ENCODE measurements at regions not wholly inside any gene's neighbourhood (a gene's known extent, or its start where the extent isn't known, plus 50 kb on each side); places are given as distances from the start of the nearest gene placed in this dataset.

DNA sequence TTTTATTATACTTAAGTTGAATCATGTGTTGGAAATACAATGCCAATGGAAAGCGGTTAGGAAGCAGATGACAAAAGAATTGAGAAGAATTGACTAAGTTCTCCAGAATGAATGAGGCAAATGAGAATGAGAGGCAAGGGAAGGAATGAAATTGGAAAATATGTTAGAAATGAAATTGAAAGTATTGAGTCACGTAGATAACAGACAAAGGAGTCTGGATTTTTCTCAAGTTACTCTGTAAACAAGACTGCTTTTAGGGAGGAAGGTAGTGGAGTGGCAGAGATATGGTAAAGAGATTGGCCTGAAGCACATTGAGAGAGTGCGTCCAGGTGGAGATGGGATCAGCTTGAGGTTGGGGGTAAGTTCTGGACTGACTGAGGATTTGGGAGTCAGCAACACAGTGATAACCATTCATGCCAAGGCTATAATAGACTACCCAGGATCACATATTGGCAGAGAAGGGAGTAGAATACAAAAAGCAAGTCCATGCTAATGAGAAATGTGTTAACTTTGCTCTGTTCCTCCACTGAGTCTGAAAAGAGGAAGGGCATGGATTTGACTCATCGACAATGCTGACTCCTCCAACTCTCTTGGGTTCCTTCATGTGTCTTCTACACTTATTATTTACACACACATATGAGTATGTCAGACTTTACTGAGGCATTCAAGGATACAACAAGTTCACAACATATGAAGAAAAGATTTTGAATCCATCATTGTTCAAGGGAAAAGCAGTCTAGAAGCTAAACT is 814.2 kb upstream of the ZNF608 start:
- Histone ChIP-seq H3K36me3 (no peaks in the 10 kb centered on the region), H3K27ac (no peak overlapping the region), H3K27me3 (no peaks in the 10 kb centered on the region), H3K4me1 (no peaks in the 10 kb centered on the region), H3K4me3 (no peak overlapping the region), H3K9me3 (no peaks in the 10 kb centered on the region)
- no peak for TF ChIP-seq POLR2A (IDR thresholded peaks at IDR 0.05)
- no peak for TF ChIP-seq CTCF (IDR thresholded peaks at IDR 0.05)
- no peak for DNase-seq
- intact Hi-C loops (cut with DNase I; ENCODE audit: low total_unique reads), result no loop called here

DNA sequence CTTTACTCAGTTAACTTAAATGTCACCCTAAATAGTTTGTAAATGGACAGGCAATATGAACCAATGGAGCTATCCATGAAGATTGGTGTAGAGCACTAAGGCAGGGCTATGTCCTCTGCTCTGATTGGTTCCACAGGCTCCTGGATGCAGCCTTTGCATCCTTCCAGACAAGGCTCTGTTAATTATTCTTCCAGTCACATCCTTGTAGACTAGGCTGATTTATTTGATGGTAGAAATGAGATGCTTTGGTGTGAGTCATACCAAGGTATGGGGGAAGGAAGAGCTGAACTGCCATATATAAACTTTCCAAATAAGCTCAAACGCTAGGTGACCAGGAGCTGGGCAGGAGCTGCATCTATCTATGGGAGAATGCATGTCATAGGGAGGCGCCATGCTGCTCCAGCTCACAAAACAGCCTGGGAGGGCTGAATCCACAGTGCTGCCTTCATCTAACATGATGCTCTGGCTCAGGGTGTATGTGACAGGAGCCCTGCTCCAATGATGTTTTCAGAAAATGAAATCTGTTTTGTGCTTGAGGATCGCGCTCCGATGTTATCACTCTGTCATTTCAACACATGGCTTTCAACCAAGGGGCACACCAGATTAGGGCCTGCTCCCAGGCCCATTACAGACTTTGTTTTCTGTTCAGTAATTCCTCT is 818.0 kb upstream of the ZNF608 start:
- Histone ChIP-seq H3K4me1 (no peaks in the 10 kb centered on the region), H3K27ac (no peak overlapping the region), H3K27me3 (no peaks in the 10 kb centered on the region), H3K36me3 (no peaks in the 10 kb centered on the region), H3K9me3 (no peaks in the 10 kb centered on the region), H3K4me3 (no peak overlapping the region)
- intact Hi-C loops (cut with DNase I; ENCODE audit: low total_unique reads), result no loop called here
- TF ChIP-seq POLR2A (IDR thresholded peaks at IDR 0.05) (no peak), CTCF (IDR thresholded peaks at IDR 0.05) (no peak)
- DNase-seq, result no peak

DNA sequence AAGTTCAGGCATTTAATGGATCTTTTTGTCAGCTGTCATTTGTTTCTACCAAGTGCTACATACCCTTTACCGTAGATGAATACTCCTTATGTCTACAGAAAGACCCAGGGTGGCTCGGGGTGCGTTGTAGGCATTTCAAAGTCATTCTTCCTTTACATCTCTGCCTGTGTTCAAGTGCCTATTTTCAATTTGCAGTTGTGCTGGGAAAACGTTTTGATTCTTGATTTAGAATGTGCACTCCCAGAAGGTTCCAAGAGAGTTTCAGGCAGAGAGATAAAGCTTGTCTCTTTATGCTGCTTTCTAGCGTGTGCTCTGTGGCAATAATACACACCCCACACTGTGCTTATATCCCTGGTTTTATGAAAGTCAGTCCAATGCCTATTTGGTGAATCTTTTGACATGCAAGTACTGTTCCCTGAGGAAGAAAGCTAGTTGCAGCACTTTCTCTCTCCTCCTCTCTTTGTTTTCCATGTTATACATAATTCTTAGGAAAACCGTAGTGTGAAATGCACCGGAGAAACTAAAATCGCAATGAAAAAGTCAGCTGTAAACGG is 828.1 kb upstream of the ZNF608 start:
- Histone ChIP-seq H3K4me1 (no peaks in the 10 kb centered on the region), H3K9me3 (no peaks in the 10 kb centered on the region), H3K27ac (no peak overlapping the region), H3K4me3 (no peak overlapping the region), H3K36me3 (no peaks in the 10 kb centered on the region), H3K27me3 (no peaks in the 10 kb centered on the region)
- intact Hi-C loops (cut with DNase I; ENCODE audit: low total_unique reads), result no loop called here
- TF ChIP-seq CTCF (IDR thresholded peaks at IDR 0.05), result no peak
- TF ChIP-seq POLR2A (IDR thresholded peaks at IDR 0.05), result no peak
- DNase-seq, result no peak

DNA sequence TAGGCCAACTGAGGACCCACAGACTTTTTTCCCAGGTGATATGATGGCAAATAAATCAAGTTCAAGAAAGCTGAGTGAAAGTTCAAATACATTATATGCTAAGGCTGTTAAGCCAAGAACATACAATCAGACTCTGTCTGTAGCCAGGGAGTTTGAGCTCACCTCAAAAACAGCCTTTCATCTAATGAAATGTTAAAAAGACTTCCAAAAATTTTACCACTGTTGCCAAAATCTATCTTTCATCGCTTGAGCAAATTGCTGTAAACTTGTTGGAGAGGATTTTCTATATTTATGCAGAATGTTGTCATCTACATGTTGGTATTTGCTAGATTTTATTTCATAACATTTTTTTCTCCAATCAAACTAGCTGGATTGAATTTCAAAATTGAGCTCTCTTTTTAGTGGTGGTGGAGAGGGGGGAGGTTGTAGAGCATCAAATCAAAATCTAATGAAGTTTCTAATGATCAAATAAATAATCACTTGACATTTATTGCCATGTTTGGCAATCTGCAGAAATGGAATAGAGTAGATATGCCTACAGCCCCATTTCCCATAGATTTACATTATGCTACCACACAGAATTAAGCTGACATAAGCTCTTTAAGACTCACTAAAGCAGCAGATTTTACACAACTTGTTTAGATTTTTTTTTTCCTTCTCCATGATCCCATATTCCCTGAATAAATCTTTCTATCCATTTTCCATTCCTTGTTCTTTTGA is 828.9 kb upstream of the ZNF608 start:
- TF ChIP-seq POLR2A (IDR thresholded peaks at IDR 0.05), result no peak
- TF ChIP-seq CTCF (IDR thresholded peaks at IDR 0.05), result no peak
- Histone ChIP-seq H3K4me3 (no peak overlapping the region), H3K36me3 (no peaks in the 10 kb centered on the region), H3K27ac (no peak overlapping the region), H3K27me3 (no peaks in the 10 kb centered on the region), H3K9me3 (no peaks in the 10 kb centered on the region), H3K4me1 (no peaks in the 10 kb centered on the region)
- DNase-seq, result no peak
- intact Hi-C loops (cut with DNase I; ENCODE audit: low total_unique reads), result no loop called here
